Jurkat, Clone E6-1 (cell line): ENCODE measurements at regions not wholly inside any gene's neighbourhood (a gene's known extent, or its start where the extent isn't known, plus 50 kb on each side); places are given as distances from the start of the nearest gene placed in this dataset.
"Not testable (repeated sequence)": the region's sequence is repeated elsewhere in the genome, so short reads cannot be mapped to it uniquely, and the experiment has no call there.

Source experiments
- DNase-seq: peaks from one replicate; pipeline ENCODE4 v3.0.0-alpha.2; 2011; ENCODE audit warnings: low read depth, low spot score
- H3K4me3 ChIP-seq: 2 replicates; pipeline ENCODE4 v1.5.1; 2011; ENCODE audit warnings: mild to moderate bottlenecking, low read length, control low read depth, moderate library complexity

- no peak overlapping the region for H3K4me3 ChIP-seq
- no peak for DNase-seq
Observed at GRCh38 chr5:125413496-125414274, 667.2 kb upstream of the ZNF608 start.

- H3K4me3 ChIP-seq: no peak overlapping the region
- no peak for DNase-seq
Observed at GRCh38 chr5:125415126-125415525, 668.7 kb upstream of the ZNF608 start.

DNA sequence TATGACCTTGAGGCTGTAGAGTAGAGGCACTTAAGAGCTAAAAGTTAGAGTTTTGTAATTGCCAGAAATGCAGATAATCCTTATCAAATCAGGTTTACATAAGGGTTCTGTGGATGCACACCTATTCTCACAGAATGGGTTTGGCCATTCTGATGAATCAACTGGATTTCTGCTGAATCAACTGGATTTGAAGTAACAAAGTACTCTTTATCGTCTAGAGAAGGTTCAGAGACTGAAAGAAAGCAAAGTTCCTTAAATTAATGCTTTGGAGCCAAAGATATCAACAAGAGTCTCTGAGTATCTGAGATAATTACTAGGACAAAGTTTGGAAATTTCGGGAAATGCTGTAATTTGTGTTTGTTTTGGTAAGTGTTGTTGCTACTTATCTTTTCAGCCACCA is 669.6 kb upstream of the ZNF608 start:
- no peak overlapping the region for H3K4me3 ChIP-seq
- DNase-seq: no peak

GRCh38 chr5:125421006-125421405 is 674.6 kb upstream of the ZNF608 start:
- no peak for DNase-seq
- no peak overlapping the region for H3K4me3 ChIP-seq

DNA sequence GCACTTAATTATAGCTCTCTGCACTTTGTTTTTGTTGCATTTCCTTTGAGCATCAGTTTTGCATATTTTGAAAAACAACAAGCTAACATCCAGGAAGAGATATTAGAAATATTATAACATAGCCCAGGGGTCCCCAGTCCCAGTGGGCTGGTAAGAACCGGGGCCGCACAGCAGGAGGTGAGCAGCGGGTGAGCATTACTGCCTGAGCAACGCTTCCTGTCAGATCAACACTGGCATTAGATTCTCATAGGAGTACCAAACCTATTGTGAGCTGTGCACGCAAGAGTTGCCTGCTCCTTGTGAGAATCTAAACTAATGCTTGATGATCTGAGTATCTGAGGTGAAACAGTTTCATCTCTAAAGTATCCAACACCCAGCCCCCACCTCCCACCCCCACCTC is 675.9 kb upstream of the ZNF608 start:
- H3K4me3 ChIP-seq: no peak overlapping the region
- no peak for DNase-seq

GRCh38 chr5:125424402-125425141 is 678.1 kb upstream of the ZNF608 start:
- DNase-seq: no peak
- no peak overlapping the region for H3K4me3 ChIP-seq

DNA sequence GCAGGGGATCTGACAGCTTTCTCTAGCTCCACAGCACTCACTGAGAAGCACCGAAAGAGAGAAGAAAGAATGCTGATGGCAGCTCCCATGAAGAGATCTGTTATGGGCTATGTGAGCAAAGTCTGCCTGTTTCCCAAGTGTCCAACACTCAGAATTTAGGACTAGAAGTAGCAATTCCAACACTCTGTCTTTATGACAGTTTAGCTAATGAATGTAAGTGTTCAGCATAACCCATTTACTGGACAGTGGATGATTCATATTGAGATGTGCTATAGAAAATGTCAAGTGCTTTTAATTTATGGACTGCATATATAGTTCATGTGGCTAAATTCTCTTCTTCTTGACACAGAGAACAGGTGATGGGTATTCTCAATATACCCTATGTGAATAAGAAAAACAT is 683.1 kb upstream of the ZNF608 start:
- DNase-seq: no peak
- no peak overlapping the region for H3K4me3 ChIP-seq

DNA sequence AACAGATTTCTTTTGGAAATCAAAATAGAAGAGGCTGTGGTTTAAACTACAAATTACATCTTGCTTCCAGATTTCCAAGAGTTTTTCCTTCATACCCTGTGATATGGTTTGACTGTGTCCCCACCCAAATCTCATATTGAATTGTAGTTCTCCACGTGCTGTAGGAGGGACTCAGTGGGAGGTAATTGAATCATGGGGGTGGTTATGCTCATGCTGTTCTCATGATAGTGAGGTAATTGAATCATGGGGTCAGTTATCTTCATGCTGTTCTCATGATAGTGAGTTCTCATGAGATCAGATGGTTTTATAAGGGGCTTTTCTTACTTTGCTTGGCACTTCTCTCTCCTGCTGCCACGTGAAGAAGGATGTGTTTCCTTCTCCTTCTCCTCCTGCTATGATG is 687.0 kb upstream of the ZNF608 start:
- DNase-seq: no peak
- H3K4me3 ChIP-seq: no peak overlapping the region

DNA sequence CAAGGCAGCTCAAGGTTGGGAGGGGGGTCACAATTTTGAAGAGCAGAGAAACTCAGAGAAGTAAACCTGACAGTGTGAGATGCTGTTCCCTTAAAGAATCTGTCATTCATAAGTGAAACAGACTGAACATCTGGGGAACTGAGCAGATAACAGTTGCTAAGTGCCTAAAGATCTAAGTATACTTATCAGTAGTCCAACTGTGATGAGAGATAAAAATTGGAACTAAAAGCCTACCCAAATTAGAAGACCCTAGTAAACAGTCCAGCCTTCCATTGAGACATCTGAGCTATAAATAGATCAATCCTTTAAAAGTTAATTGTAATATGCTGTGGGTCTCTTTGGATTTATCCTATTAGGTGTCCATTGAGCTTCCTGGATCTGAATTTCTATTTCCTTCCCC is 692.8 kb upstream of the ZNF608 start:
- no peak for DNase-seq
- no peak overlapping the region for H3K4me3 ChIP-seq

DNA sequence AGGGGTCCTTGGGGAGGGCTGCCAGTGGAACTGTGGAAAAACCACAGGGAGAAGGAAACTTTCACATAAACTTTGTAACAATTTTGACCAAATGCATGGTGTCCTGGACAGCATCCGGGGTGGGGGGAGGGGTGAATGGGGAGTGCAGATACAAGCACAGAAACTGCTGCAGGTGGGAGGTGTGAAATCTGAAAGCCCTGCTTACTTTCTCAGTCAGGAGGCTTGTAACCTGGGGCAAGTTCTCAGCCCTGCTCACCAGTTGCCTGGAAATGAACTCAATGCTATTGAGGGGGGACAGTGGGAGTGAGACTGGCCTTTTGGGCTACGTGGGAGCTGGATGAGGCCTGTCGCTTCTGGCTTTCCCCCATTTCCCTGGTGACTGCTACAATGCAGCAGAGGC is 694.5 kb upstream of the ZNF608 start:
- DNase-seq: no peak
- no peak overlapping the region for H3K4me3 ChIP-seq

GRCh38 chr5:125446986-125447385 is 700.5 kb upstream of the ZNF608 start:
- H3K4me3 ChIP-seq: no peak overlapping the region
- DNase-seq: no peak

GRCh38 chr5:125450771-125451170 is 704.3 kb upstream of the ZNF608 start:
- DNase-seq: no peak
- no peak overlapping the region for H3K4me3 ChIP-seq

GRCh38 chr5:125451622-125452021 is 705.2 kb upstream of the ZNF608 start:
- no peak overlapping the region for H3K4me3 ChIP-seq

GRCh38 chr5:125452991-125453390 is 706.6 kb upstream of the ZNF608 start:
- no peak overlapping the region for H3K4me3 ChIP-seq
- no peak for DNase-seq

More at GRCh38 chr5:125451622-125452021, 705.2 kb upstream of the ZNF608 start:
- no peak for DNase-seq

DNA sequence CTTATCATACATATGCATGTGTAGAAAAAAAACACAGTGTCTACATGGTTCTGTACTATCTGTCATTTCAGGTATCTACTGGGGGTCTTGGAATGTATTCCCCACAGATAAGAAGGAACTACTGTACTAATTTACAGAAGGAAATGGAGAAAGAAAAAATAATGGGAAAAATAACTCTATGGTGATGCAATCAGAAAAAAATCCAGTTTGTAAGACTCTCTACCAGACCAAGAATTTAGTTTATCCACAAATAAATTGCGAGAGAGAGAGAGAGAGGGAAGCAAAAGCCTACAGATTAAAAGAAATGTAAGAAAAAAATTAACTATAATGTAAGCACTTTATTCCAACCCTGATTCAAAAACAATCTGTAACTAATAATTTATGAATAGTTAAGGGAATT is 708.6 kb upstream of the ZNF608 start:
- no peak for DNase-seq
- no peak overlapping the region for H3K4me3 ChIP-seq

GRCh38 chr5:125456005-125456404 is 709.6 kb upstream of the ZNF608 start:
- not testable (repeated sequence) for H3K4me3 ChIP-seq, DNase-seq

DNA sequence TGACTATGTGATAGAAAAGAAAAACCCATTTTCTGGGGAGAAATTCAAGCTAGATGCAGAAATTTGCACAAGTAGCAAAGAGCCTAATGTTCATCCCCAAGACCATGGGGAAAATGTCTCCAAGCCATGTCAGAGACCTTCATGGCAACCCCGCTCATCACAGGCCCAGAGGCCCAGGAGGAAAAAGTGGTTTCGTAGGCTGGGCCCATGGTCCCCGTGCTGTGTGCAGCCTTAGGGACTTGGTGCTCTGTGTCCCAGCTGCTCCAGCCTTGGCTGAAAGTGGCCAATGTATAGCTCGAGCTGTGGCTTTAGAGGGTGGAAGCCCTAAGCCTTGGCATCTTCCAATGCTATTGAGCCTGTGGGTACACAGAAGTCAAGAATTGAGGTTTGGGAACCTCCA is 711.2 kb upstream of the ZNF608 start:
- H3K4me3 ChIP-seq: no peak overlapping the region
- no peak for DNase-seq

- not testable (repeated sequence) for H3K4me3 ChIP-seq
Observed at GRCh38 chr5:125458949-125459348, 712.5 kb upstream of the ZNF608 start.

GRCh38 chr5:125461641-125462072 is 715.2 kb upstream of the ZNF608 start:
- H3K4me3 ChIP-seq: no peak overlapping the region
- DNase-seq: no peak

More at GRCh38 chr5:125458949-125459348, 712.5 kb upstream of the ZNF608 start:
- DNase-seq: not testable (repeated sequence)

DNA sequence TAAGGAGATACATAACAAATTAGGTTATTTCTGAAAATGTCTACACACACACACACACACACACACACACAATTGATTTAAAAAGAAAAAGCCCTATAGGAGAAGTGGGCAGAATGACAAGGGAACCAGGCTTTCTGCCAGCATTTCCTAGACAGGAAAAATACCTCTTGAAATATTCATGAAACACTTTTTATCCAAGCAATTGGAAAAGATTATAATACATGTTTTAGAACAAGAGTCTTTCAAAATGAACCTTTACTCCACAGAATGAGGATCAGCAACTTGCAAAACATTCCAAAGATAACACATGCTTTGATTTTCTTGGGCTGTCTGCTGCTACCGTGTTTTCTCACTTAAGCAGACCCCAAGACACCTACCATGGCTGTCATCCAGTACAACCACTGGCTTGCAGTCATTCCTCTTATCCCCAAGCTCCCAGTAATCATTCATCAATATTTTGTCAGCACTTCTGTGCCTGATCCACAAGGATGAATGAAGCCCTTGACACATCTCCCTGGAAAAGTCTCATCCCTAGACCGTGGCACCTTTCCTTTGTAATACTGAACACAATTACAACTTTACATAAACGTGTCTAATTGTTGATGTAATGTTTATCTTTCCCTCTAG is 717.1 kb upstream of the ZNF608 start:
- H3K4me3 ChIP-seq: no peak overlapping the region
- no peak for DNase-seq
